Calu3 (cell line): ENCODE measurements at regions not wholly inside any gene's neighbourhood (a gene's known extent, or its start where the extent isn't known, plus 50 kb on each side); places are given as distances from the start of the nearest gene placed in this dataset.

ENCODE experiments used
- BruUV-seq: library from RNA; stranded (reverse); fragments of 400-500 nt; replicated peaks from 2 replicates; lab custom pipeline; 2021; lab: Mats Ljungman, UMichigan
- CTCF ChIA-PET: fragments of 300-600 bp; sonication (Branson Sonifier 250); formaldehyde crosslinking; loops from one replicate; lab custom pipeline; 2022; ENCODE audit warnings: antibody characterized with exemption; lab: Charles Lee
- DNase-seq: peaks from one replicate; pipeline ENCODE4 v3.0.0; 2022
- H3K27ac Mint-ChIP-seq: one replicate; pipeline ENCODE4 v1.8.0; 2022; ENCODE audit warnings: mixed read lengths; ENCODE audit not compliant: unreplicated experiment
- H3K27me3 Mint-ChIP-seq: one replicate; pipeline ENCODE4 v1.8.0; 2022; ENCODE audit warnings: mixed read lengths; ENCODE audit not compliant: unreplicated experiment
- H3K36me3 Mint-ChIP-seq: one replicate; pipeline ENCODE4 v1.8.0; 2022; ENCODE audit warnings: mild to moderate bottlenecking, moderate library complexity, mixed read lengths; ENCODE audit not compliant: insufficient read depth, unreplicated experiment
- H3K4me1 Mint-ChIP-seq: one replicate; pipeline ENCODE4 v1.8.0; 2022; ENCODE audit warnings: mild to moderate bottlenecking, low read depth, mixed read lengths; ENCODE audit not compliant: unreplicated experiment
- H3K4me3 Mint-ChIP-seq: one replicate; pipeline ENCODE4 v1.8.0; 2022; ENCODE audit warnings: mild to moderate bottlenecking, low read depth, moderate library complexity, mixed read lengths; ENCODE audit not compliant: unreplicated experiment
- H3K9me3 Mint-ChIP-seq: one replicate; pipeline ENCODE4 v1.8.0; 2022; ENCODE audit warnings: low read depth, mixed read lengths; ENCODE audit not compliant: unreplicated experiment
- CTCF ChIP-seq: fragments of 200-600 bp; IDR thresholded peaks from one replicate; pipeline ENCODE4 v1.8.0; 2022; ENCODE audit warnings: antibody characterized with exemption; ENCODE audit not compliant: unreplicated experiment
- intact Hi-C: fragments of 100-400 bp; cut with micrococcal nuclease; formaldehyde crosslinking; loops from one replicate; pipeline ENCODE4 v1.10.0; 2022; ENCODE audit not compliant: unreplicated experiment

GRCh38 chr14:66081594-66082376, 404.4 kb upstream of the CCDC196 start:
- Mint-ChIP-seq H3K9me3 (no peaks in the 10 kb centered on the region), H3K36me3 (no peaks in the 10 kb centered on the region), H3K4me3 (no peak overlapping the region), H3K4me1 (no peaks in the 10 kb centered on the region), H3K27me3 (peaks cover 56% of the 10 kb centered on the region), H3K27ac (no peak overlapping the region)
- CTCF ChIA-PET = no interaction called here
- BruUV-seq = no TSS peak
- intact Hi-C loops = no loop called here
- no peak for TF ChIP-seq CTCF
- DNase-seq = no peak

- no peak overlapping the region for H3K4me3 Mint-ChIP-seq
- no TSS peak for BruUV-seq
Measured at GRCh38 chr14:66085224-66085623, 400.9 kb upstream of the CCDC196 start.

GRCh38 chr14:66085665-66086064, 400.5 kb upstream of the CCDC196 start:
- Mint-ChIP-seq H3K4me3 (no peak overlapping the region), H3K27ac (no peak overlapping the region)
- CTCF ChIA-PET = no interaction called here

More at GRCh38 chr14:66085224-66085623, 400.9 kb upstream of the CCDC196 start:
- intact Hi-C loops = no loop called here
- Mint-ChIP-seq H3K27ac (no peak overlapping the region), H3K9me3 (no peaks in the 10 kb centered on the region), H3K27me3 (peaks cover 26% of the 10 kb centered on the region), H3K36me3 (no peaks in the 10 kb centered on the region), H3K4me1 (no peaks in the 10 kb centered on the region)
- CTCF ChIA-PET = no interaction called here
- no peak for TF ChIP-seq CTCF
- no peak for DNase-seq

GRCh38 chr14:66087231-66087630, 398.9 kb upstream of the CCDC196 start:
- no TSS peak for BruUV-seq
- CTCF ChIA-PET = no interaction called here
- intact Hi-C loops = no loop called here

More at GRCh38 chr14:66085665-66086064, 400.5 kb upstream of the CCDC196 start:
- no peak for DNase-seq
- H3K4me1 Mint-ChIP-seq = no peaks in the 10 kb centered on the region
- H3K27me3 Mint-ChIP-seq = peaks cover 25% of the 10 kb centered on the region
- H3K9me3 Mint-ChIP-seq = no peaks in the 10 kb centered on the region
- BruUV-seq = no TSS peak
- no peak for TF ChIP-seq CTCF
- intact Hi-C loops = no loop called here
- H3K36me3 Mint-ChIP-seq = no peaks in the 10 kb centered on the region

More at GRCh38 chr14:66087231-66087630, 398.9 kb upstream of the CCDC196 start:
- no peak for TF ChIP-seq CTCF
- H3K9me3 Mint-ChIP-seq = no peaks in the 10 kb centered on the region
- H3K4me1 Mint-ChIP-seq = no peaks in the 10 kb centered on the region
- H3K27ac Mint-ChIP-seq = no peak overlapping the region
- peaks cover 32% of the 10 kb centered on the region for H3K27me3 Mint-ChIP-seq
- no peak overlapping the region for H3K4me3 Mint-ChIP-seq
- H3K36me3 Mint-ChIP-seq = no peaks in the 10 kb centered on the region
- no peak for DNase-seq
